K562 (cell line): ENCODE measurements at regions not wholly inside any gene's neighbourhood (a gene's known extent, or its start where the extent isn't known, plus 50 kb on each side); places are given as distances from the start of the nearest gene placed in this dataset.

Experiments used
- ATAC-seq: fragments of 200-7000 bp; cut with Tn5 transposase; 3 replicates; pipeline ENCODE4 v1.9.1; 2020; ENCODE audit warnings: moderate library complexity
- BruUV-seq: library from RNA; stranded (reverse); fragments of 400-500 nt; replicated peaks from 2 replicates; lab custom pipeline; 2021; lab: Mats Ljungman, UMichigan
- CTCF ChIA-PET: fragments of 300-600 bp; formaldehyde crosslinking; extraction: SDS; loops from one replicate; lab custom pipeline; 2021; ENCODE audit warnings: low intra/inter-chr PET ratio; lab: Yijun Ruan, JAX
- POLR2A ChIA-PET: fragments of 300-600, 350-650 bp; sonication (Branson Sonifier 250); formaldehyde crosslinking; extraction: SDS; loops from one replicate; lab custom pipeline; 2021; ENCODE audit warnings: antibody characterized with exemption, inconsistent platforms; lab: Yijun Ruan, JAX
- DNase-seq, 4 experiments: peaks; one replicate each; pipeline versions ENCODE4 v3.0.0 to v3.0.0-alpha.2; 2011 to 2018; ENCODE audit warnings: low spot score in 3 of 4, mixed read lengths in 3 of 4; ENCODE audit errors: extremely low read depth in 1 of 4
- FAIRE-seq: peaks from 2 replicates; lab custom pipeline; 2011; peaks lifted over from hg19 to GRCh38; lab: Jason Lieb, UNC
- H2AFZ ChIP-seq: 2 replicates; pipeline ENCODE4 v1.6.0; 2011; ENCODE audit warnings: low read depth, low read length, control low read depth, inconsistent platforms
- H3K27ac ChIP-seq: fragments of 200-600 bp; 3 replicates; pipeline ENCODE4 v1.8.0; 2011; ENCODE audit warnings: low read depth, mild to moderate bottlenecking, control low read depth, inconsistent platforms, low read length, moderate library complexity, mixed read lengths; ENCODE audit errors: extremely low read depth
- H3K27me3 ChIP-seq, 2 experiments: fragments of 300-600 bp in 1 of 2; 2 replicates in 1 of 2; 3 replicates in 1 of 2; pipeline versions ENCODE4 v1.6.0 to v1.8.0; 2011; ENCODE audit warnings: inconsistent platforms in 2 of 2, low read length in 2 of 2, mild to moderate bottlenecking in 1 of 2, mixed read lengths in 1 of 2, moderate library complexity in 1 of 2; ENCODE audit not compliant: control insufficient read depth in 2 of 2, insufficient read depth in 2 of 2
- H3K36me3 ChIP-seq: fragments of 300-600 bp; 3 replicates; pipeline ENCODE4 v1.8.0; 2011; ENCODE audit warnings: mild to moderate bottlenecking, low read length, inconsistent platforms; ENCODE audit not compliant: control insufficient read depth, insufficient read depth
- H3K4me1 ChIP-seq, 2 experiments: fragments of 200-600 bp in 1 of 2; replicated peaks in 1 of 2; 2 replicates in 1 of 2; 3 replicates in 1 of 2; pipeline versions ENCODE4 v1.5.1 to v1.8.0; 2011; ENCODE audit warnings: inconsistent platforms in 2 of 2, low read length in 2 of 2, mild to moderate bottlenecking in 1 of 2, mixed read lengths in 1 of 2, moderate library complexity in 1 of 2; ENCODE audit not compliant: control insufficient read depth in 2 of 2, insufficient read depth in 2 of 2
- H3K4me2 ChIP-seq: 2 replicates; pipeline ENCODE4 v1.6.1; 2011; ENCODE audit warnings: low read length, control low read depth, inconsistent platforms, mixed read lengths; ENCODE audit not compliant: insufficient read depth
- H3K4me3 ChIP-seq: fragments of 200-600 bp; sonication (generic), shearing (Covaris generic); 2 replicates; pipeline ENCODE4 v1.5.1; 2016; ENCODE audit warnings: control low read depth, inconsistent platforms
- H3K79me2 ChIP-seq: fragments of 200-600 bp; 3 replicates; pipeline ENCODE4 v1.8.0; 2011; ENCODE audit warnings: low read length, inconsistent platforms; ENCODE audit not compliant: control insufficient read depth, insufficient read depth
- H3K9ac ChIP-seq, 2 experiments: 2 replicates each; pipeline versions ENCODE4 v1.6.0 to v1.6.1; 2011; ENCODE audit warnings: low read depth in 2 of 2, low read length in 2 of 2, control low read depth in 1 of 2, inconsistent platforms in 1 of 2, mild to moderate bottlenecking in 1 of 2, mixed read lengths in 1 of 2; ENCODE audit not compliant: insufficient read depth in 1 of 2
- H3K9me1 ChIP-seq: one replicate; pipeline ENCODE4 v1.6.0; 2011; ENCODE audit warnings: inconsistent platforms, mild to moderate bottlenecking, low read length, moderate library complexity; ENCODE audit not compliant: control insufficient read depth, insufficient read depth
- H3K9me3 ChIP-seq: replicated peaks from 2 replicates; pipeline ENCODE4 v1.5.1; 2011; ENCODE audit warnings: low read depth, low read length, inconsistent platforms; ENCODE audit not compliant: control insufficient read depth, insufficient read depth
- H4K20me1 ChIP-seq: replicated peaks from 2 replicates; pipeline ENCODE4 v1.6.1; 2011; ENCODE audit warnings: low read length, inconsistent platforms, mixed read lengths; ENCODE audit not compliant: control insufficient read depth, insufficient read depth
- CBFA2T2 ChIP-seq: fragments of 450-650 bp; conservative IDR thresholded peaks from 2 replicates; pipeline ENCODE4 v1.6.1; 2017; ENCODE audit warnings: mild to moderate bottlenecking
- E2F4 ChIP-seq: sonication (generic); formaldehyde crosslinking; IDR thresholded peaks from 2 replicates; pipeline ENCODE4 v1.8.0; 2022; ENCODE audit warnings: mild to moderate bottlenecking, low read depth, missing genetic modification reagents
- ESRRA ChIP-seq: fragments of 450-650 bp; IDR thresholded peaks from 2 replicates; pipeline ENCODE4 v1.6.1; 2014; ENCODE audit warnings: low read depth, mild to moderate bottlenecking, moderate library complexity, borderline replicate concordance
- FOXK1 ChIP-seq: sonication (generic); formaldehyde crosslinking; IDR thresholded peaks from 2 replicates; pipeline ENCODE4 v1.8.0; 2022; ENCODE audit warnings: missing genetic modification reagents, mild to moderate bottlenecking, borderline replicate concordance
- MAZ ChIP-seq, 2 experiments: fragments of 450-650 bp in 1 of 2; sonication (generic) in 1 of 2; formaldehyde crosslinking; IDR thresholded peaks in 1 of 2; conservative IDR thresholded peaks in 1 of 2; 2 replicates each; pipeline versions ENCODE4 v1.4.0 to v1.5.0; 2020; ENCODE audit warnings: mild to moderate bottlenecking in 1 of 2, missing genetic modification reagents in 1 of 2
- MCM7 ChIP-seq, 2 experiments: fragments of 450-650 bp; IDR thresholded peaks; 2 replicates each; pipeline ENCODE4 v1.6.1; 2016 to 2018
- MECOM ChIP-seq: fragments of 250-450 bp; sonication (Bioruptor Pico); IDR thresholded peaks from 2 replicates; pipeline ENCODE4 v1.8.0; 2022; ENCODE audit warnings: inconsistent platforms
- MED1 ChIP-seq: sonication (generic); formaldehyde crosslinking; IDR thresholded peaks from 2 replicates; pipeline ENCODE4 v1.8.1; 2023; ENCODE audit warnings: missing genetic modification reagents, borderline replicate concordance
- MXI1 ChIP-seq: IDR thresholded peaks from 2 replicates; pipeline ENCODE4 v1.6.1; 2011; ENCODE audit warnings: low read depth, mild to moderate bottlenecking, improper control_type of control experiment, low read length
- NEUROD1 ChIP-seq: fragments of 150-350 bp; IDR thresholded peaks from 2 replicates; pipeline ENCODE4 v1.6.1; 2014; ENCODE audit warnings: borderline replicate concordance, low read length, low read depth; ENCODE audit not compliant: partially characterized antibody
- TEAD2 ChIP-seq: fragments of 450-650 bp; IDR thresholded peaks from 2 replicates; pipeline ENCODE4 v1.6.1; 2016; ENCODE audit warnings: missing genetic modification characterization, control low read depth, missing compliant biosample characterization
- TGIF2 ChIP-seq: sonication (generic); formaldehyde crosslinking; IDR thresholded peaks from 2 replicates; pipeline ENCODE4 v1.8.1; 2022; ENCODE audit warnings: mild to moderate bottlenecking, missing genetic modification reagents, moderate library complexity
- ZNF282 ChIP-seq: sonication (generic); formaldehyde crosslinking; IDR thresholded peaks from 2 replicates; pipeline ENCODE4 v1.8.1; 2023; ENCODE audit warnings: missing genetic modification reagents
- ZNF766 ChIP-seq: fragments of 200-800 bp; sonication (Bioruptor generic); conservative IDR thresholded peaks from 2 replicates; pipeline ENCODE4 v1.6.1; 2016; ENCODE audit warnings: missing genetic modification characterization, missing compliant biosample characterization
- WGBS: fragments of 100-300 bp; shearing (Covaris generic); methylation state at CpG from one replicate; pipeline ENCODE4 v1.1.6; 2016; ENCODE audit warnings: low coverage, mixed read lengths; ENCODE audit not compliant: insufficient coverage; ENCODE audit errors: missing lambda C conversion rate; 5-methylcytosine and 5-hydroxymethylcytosine counted together
- in situ Hi-C: fragments of 300-500 bp; cut with MboI; formaldehyde crosslinking; loops from 4 replicates; pipeline ENCODE4 v1.15.0; 2018; ENCODE audit warnings: inconsistent platforms, mixed read lengths
- intact Hi-C: fragments of 100-400 bp; cut with micrococcal nuclease; formaldehyde crosslinking; loops from 2 replicates; pipeline ENCODE4 v1.14.2; 2022
- TF ChIP-seq, protein P1 (sequence below): fragments of 450-650 bp; formaldehyde crosslinking; conservative IDR thresholded peaks from 2 replicates; pipeline ENCODE4 v1.4.0; 2022; ENCODE audit warnings: mild to moderate bottlenecking, missing genetic modification characterization
- TF ChIP-seq, protein P2 (sequence below): fragments of 250-450 bp; sonication (Bioruptor Pico); IDR thresholded peaks from 2 replicates; pipeline ENCODE4 v1.5.0; 2021
- TF ChIP-seq, protein P3 (sequence below): IDR thresholded peaks from 2 replicates; pipeline ENCODE4 v1.6.1; 2011; ENCODE audit not compliant: insufficient read length; ENCODE audit errors: extremely low read depth

- TF ChIP-seq, protein P1, sequence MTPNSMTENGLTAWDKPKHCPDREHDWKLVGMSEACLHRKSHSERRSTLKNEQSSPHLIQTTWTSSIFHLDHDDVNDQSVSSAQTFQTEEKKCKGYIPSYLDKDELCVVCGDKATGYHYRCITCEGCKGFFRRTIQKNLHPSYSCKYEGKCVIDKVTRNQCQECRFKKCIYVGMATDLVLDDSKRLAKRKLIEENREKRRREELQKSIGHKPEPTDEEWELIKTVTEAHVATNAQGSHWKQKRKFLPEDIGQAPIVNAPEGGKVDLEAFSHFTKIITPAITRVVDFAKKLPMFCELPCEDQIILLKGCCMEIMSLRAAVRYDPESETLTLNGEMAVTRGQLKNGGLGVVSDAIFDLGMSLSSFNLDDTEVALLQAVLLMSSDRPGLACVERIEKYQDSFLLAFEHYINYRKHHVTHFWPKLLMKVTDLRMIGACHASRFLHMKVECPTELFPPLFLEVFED (CRISPR knock-in tag): no peak
- no peak for TF ChIP-seq TEAD2 (tag)
- TF ChIP-seq ZNF282 (CRISPR knock-in tag): no peak
- TF ChIP-seq TGIF2 (CRISPR knock-in tag): no peak
- no peak for TF ChIP-seq MED1 (CRISPR knock-in tag)
- TF ChIP-seq ZNF766 (CRISPR knock-in tag): no peak
- TF ChIP-seq, protein P2, sequence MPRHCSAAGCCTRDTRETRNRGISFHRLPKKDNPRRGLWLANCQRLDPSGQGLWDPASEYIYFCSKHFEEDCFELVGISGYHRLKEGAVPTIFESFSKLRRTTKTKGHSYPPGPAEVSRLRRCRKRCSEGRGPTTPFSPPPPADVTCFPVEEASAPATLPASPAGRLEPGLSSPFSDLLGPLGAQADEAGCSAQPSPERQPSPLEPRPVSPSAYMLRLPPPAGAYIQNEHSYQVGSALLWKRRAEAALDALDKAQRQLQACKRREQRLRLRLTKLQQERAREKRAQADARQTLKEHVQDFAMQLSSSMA (CRISPR knock-in tag): no peak
- no peak for TF ChIP-seq MCM7 (IDR thresholded peaks at IDR 0.05)
- no peak for TF ChIP-seq NEUROD1
- TF ChIP-seq, protein P3, sequence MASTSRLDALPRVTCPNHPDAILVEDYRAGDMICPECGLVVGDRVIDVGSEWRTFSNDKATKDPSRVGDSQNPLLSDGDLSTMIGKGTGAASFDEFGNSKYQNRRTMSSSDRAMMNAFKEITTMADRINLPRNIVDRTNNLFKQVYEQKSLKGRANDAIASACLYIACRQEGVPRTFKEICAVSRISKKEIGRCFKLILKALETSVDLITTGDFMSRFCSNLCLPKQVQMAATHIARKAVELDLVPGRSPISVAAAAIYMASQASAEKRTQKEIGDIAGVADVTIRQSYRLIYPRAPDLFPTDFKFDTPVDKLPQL: no peak
- TF ChIP-seq ESRRA: no peak
- no peak for TF ChIP-seq MAZ (CRISPR knock-in tag; conservative IDR thresholded peaks at IDR 0.05 in 1 of 2, IDR thresholded peaks at IDR 0.05 in 1 of 2)
- TF ChIP-seq MXI1: no peak
- no peak for TF ChIP-seq CBFA2T2
- TF ChIP-seq MECOM (CRISPR knock-in tag): no peak
- TF ChIP-seq E2F4 (CRISPR knock-in tag): no peak
- TF ChIP-seq FOXK1: no peak
- Histone ChIP-seq H3K36me3 (no peaks in the 10 kb centered on the region), H3K79me2 (no peaks in the 10 kb centered on the region), H3K4me1 (no peaks in the 10 kb centered on the region), H3K27me3 (no peaks in the 10 kb centered on the region), H3K4me3 (no peak overlapping the region), H3K4me2 (no peak overlapping the region), H3K9ac (no peak overlapping the region), H2AFZ (no peak overlapping the region), H3K27ac (no peak overlapping the region), H3K9me3 (no peaks in the 10 kb centered on the region), H4K20me1 (no peaks in the 10 kb centered on the region), H3K9me1 (no peaks in the 10 kb centered on the region)
- POLR2A ChIA-PET: no interaction called here
- no peak for ATAC-seq
- DNase-seq: no peak
- no TSS peak for BruUV-seq
- FAIRE-seq: no peak
- WGBS: 0% methylated on average over 2 of the region's 3 CpGs
- intact Hi-C loops: no loop called here
- CTCF ChIA-PET: no interaction called here
- in situ Hi-C loops: no loop called here
Measured at GRCh38 chr17:13152501-13152900, 134.7 kb upstream of the ELAC2 start.
